NCI-H345 (cell line): ENCODE measurements at regions not wholly inside any gene's neighbourhood (a gene's known extent, or its start where the extent isn't known, plus 50 kb on each side); places are given as distances from the start of the nearest gene placed in this dataset.
"Not testable (repeated sequence)": the region's sequence is repeated elsewhere in the genome, so short reads cannot be mapped to it uniquely, and the experiment has no call there.

Source experiments
- DNase-seq: peaks from one replicate; lab custom pipeline; 2025; lab: John Stamatoyannopoulos, UW

GRCh38 chr16:32116080-32116479 lies 137.0 kb upstream of the TP53TG3D start:
- peak; percentile 4 for DNase-seq

GRCh38 chr16:32116533-32116932 lies 136.6 kb upstream of the TP53TG3D start:
- DNase-seq, result not testable (repeated sequence)

GRCh38 chr16:32120372-32120771 lies 132.7 kb upstream of the TP53TG3D start:
- not testable (repeated sequence) for DNase-seq

- DNase-seq, result not testable (repeated sequence)
These were observed 132.3 kb upstream of the TP53TG3D start for GRCh38 chr16:32120779-32121178.

- DNase-seq, result not testable (repeated sequence)
These were observed 131.7 kb upstream of the TP53TG3D start for GRCh38 chr16:32121273-32121900.

GRCh38 chr16:32152434-32152833 lies 100.7 kb upstream of the TP53TG3D start:
- DNase-seq, result not testable (repeated sequence)

- not testable (repeated sequence) for DNase-seq
These were observed 65.0 kb upstream of the TP53TG3D start for GRCh38 chr16:32187918-32188669.

- DNase-seq, result not testable (repeated sequence)
These were observed 50.5 kb upstream of the TP53TG3D start for GRCh38 chr16:32202585-32202984.
